Stomach (tissue), 4 donors: ENCODE measurements at regions not wholly inside any gene's neighbourhood (a gene's known extent, or its start where the extent isn't known, plus 50 kb on each side); places are given as distances from the start of the nearest gene placed in this dataset.

ENCODE experiments used
- CTCF ChIP-seq, 7 experiments: fragments of 450-650 bp in 4 of 7; fragments of 200-600 bp in 3 of 7; sonication (generic) in 3 of 7; IDR thresholded peaks; one replicate each; pipeline ENCODE4 v1.5.1; 2016 to 2019; ENCODE audit warnings: antibody characterized with exemption in 7 of 7, control low read depth in 2 of 7, mild to moderate bottlenecking in 1 of 7
- EP300 ChIP-seq: sonication (generic); formaldehyde crosslinking; IDR thresholded peaks from one replicate; pipeline ENCODE4 v1.6.1; 2017; ENCODE audit warnings: antibody characterized with exemption

- TF ChIP-seq EP300 = no peak
- TF ChIP-seq CTCF (IDR thresholded peaks at IDR 0.05) = no peak
Observed at GRCh38 chrX:10988653-10989052, 122.5 kb upstream of the HCCS start.
